Stimulated activated CD4-positive, alpha-beta T cell treated with anti-CD3 and anti-CD28 coated beads, Interleukin-1b, Interleukin-23, amount 100 ng/mL, for 48 hours (primary cell): ENCODE measurements at regions not wholly inside any gene's neighbourhood (a gene's known extent, or its start where the extent isn't known, plus 50 kb on each side); places are given as distances from the start of the nearest gene placed in this dataset.

Experiments used
- DNase-seq: peaks from one replicate; pipeline ENCODE4 v3.0.0-alpha.2; 2020

GRCh38 chr1:5711956-5712645, 280.1 kb downstream of the NPHP4 start:
- no peak for DNase-seq

DNA sequence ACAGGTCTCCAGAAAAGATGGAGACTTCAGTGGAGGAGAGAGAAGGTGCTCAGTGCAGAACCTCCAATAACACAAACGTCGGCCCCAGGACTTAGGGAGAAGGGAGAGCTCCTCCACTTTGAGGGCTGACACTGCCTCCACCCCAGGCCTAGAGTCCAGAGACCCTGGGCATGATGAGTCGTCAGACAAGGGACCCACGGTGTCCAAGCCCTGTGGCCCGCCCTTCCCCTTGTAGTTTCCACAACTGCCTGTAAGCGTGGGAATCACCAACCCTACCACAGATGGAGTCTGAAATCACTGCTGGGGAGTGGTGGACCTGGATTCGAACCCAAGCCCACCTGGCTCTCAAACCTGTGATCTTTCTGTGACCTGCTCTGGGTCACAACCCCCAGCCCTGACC, 281.1 kb downstream of the NPHP4 start:
- DNase-seq: no peak

DNA sequence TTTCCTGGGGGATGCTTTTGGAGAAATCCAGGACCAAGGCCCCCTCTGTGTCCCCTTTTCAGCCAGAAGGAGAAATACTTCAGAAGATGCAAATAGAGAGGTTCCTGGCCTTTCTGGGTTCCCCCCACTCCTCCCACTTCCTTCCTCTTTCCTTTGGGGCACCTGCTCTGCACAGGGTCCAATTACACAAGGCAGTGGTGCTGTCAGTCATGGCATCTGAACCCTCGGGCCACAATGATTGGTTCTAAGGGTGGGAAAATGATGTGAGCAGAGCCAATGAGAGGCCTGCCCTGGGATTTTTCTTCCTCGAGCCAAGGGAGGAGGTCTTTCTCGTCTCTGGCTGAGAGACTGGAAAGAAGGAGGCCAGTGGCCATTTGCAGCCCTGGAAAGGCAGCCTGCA, 282.2 kb downstream of the NPHP4 start:
- no peak for DNase-seq

- no peak for DNase-seq
These were observed 282.7 kb downstream of the NPHP4 start for GRCh38 chr1:5709461-5709975.

DNA sequence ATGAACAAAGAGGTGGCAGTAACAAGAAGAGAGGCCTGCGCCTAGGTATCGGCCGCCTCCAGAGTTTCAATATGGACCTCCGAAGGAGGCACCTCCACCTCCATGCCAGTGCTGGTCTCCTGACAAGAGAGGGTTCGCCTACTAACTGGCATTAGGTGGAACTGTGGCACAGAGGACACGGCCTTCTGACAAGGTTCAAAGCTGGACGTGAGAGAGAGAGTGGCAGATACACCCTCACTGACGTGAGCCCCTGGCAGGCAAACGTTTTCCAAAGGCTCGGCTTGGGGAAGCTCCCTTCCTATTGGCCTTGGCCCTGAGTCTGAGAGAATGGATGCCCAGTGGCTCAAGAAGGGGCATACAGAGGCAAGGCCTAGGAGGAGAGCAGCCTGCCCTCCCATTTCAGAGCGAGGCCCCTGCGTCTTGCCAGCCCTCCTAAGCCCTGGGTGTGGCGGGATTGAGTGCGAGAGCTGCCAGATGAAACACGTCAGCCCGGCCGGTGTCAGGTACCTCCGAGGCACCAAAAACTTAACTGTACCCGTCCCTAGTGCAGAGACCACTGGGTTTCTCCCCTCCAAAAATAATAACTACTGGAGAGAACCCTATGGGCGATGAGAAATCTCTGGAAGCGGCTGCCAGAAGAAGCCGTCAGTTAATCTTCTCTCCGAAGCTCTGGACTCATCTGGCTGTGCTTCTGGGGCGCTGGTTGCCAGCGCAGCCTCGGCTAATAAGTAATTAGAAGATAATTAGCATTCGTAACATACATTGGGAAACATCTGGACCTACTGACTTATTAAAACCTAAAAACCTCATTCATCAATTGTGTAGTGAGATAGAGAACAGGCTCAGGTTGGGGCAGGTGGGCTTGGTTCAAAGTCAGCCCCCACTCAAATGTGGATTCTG, 283.6 kb downstream of the NPHP4 start:
- no peak for DNase-seq

- DNase-seq: no peak
These were observed 284.5 kb downstream of the NPHP4 start for GRCh38 chr1:5707566-5708345.

GRCh38 chr1:5706239-5706638, 286.0 kb downstream of the NPHP4 start:
- no peak for DNase-seq

DNA sequence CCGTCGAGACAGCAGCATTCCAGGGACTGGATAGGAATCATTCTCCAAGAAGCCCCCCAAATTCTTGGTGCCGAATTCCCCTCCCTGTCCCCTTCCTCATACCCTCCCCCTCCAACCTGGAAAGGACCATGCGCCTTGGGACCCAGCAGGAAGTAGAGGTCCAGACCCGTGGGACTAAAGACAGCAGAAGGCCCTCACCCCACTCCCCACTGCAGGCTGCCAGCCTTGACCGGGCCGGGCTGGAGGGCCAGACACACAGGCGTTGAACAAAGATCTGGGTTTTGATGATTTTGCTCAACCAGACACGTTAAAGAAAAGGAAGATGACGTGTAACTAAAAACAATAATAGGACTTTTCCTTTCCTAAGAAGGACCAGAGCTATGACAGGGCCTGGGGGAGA, 286.5 kb downstream of the NPHP4 start:
- DNase-seq: no peak

DNA sequence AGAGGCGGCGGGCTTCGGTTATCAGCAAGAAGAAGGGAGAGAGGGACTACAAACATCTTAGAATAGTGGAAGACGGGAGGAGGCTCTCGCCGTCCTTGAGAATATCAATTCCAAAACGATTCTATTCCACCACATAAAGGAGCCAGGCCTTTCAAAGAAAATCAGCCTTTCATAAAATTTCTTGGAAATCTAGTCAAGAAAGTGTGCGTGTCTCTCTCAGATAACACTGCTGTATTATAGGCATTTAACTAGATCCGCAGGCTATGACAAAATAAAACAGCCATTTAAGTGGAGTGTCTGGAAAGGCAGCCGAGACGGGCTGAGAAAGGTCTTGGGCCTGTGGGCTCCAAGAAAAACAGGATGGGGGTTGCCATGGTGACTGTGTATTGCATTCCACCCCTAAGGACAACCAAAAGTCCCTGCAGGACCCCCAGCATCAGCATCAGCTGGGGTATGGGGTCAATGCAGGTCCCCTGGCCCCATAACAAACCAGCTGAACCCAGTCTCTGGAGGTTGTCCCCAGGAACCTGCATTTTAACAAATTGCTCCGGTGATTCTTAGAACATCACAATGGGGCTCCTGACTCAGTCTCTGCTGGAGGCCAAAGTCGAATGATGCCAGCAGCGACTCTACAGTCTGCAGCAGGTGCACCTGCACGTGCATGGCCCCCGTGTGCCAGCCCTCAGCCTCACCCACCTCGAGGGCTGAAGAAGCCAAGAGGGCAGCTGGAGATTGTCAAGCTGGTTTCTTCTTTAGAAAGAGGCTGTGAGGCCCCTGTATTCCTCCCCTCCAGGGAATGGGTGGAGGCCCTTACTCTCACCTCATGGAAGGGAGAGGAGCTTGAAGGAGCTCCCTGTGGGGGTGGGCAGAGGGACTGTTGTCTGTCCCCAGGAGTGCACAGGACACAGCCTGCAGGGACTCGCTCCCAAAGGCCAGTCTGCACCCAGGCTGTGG, 287.4 kb downstream of the NPHP4 start:
- no peak for DNase-seq

DNA sequence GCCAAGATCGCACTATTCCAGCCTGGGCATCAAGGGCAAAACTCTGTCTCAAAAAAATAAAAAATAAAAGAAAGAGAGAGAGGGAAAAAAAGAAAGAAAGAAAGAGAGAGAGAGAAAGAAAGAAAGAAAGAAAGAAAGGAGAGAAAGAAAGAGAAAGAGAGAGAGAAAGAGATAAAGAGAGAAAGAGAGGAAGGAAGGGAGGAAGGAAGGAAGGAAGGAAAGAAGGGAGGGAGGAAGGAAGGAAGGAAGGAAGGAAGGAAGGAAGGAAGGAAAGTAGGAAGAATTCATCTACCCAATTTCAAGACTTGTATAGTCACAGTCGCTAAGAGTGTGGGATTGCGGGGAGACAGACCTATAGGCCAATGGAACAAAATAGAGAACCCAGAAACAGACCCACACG, 290.6 kb downstream of the NPHP4 start:
- no peak for DNase-seq

DNA sequence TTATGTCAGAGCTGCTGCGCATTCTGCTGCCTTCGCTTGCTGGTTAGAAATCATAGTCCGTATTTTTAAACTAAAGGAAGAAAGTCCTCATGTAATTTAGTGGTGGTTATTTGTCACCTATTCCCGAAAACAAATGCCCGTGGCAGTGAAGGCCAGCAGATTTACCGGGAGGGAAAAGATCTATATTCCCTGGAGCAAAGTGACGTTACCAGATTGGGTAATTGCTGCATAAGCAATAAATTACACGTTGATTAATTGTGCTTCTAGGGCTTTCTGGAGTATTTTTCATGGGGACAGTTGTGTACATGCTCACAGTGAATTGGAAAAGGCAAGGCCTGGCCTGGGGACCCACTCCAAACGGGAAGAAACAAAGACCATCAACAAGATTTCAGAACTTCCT, 298.7 kb downstream of the NPHP4 start:
- no peak for DNase-seq

DNA sequence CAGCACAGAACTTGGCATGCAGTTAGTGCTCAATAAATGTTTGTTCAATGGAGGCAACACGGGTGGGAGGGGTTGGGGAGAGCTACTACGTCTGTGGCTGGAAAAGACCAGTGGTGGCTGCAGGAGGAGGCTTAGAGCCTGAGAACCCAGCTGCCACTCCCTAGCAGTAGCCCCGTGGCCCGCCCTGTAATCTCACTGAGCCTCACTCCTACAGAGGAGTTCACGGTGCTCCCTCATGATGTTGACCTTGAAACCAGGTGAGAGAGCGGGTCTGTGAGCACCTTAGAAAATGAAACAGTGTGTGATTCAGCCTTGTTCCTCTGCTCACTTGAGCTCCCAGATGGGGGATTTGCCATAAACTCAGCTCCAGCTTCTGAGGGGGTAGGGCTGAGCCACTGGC, 299.6 kb downstream of the NPHP4 start:
- DNase-seq: no peak

- no peak for DNase-seq
These were observed 300.3 kb downstream of the NPHP4 start for GRCh38 chr1:5691795-5692509.

- DNase-seq: no peak
These were observed 301.3 kb downstream of the NPHP4 start for GRCh38 chr1:5690898-5691297.

- DNase-seq: no peak
These were observed 301.9 kb downstream of the NPHP4 start for GRCh38 chr1:5690291-5690690.

GRCh38 chr1:5688081-5689077, 303.8 kb downstream of the NPHP4 start:
- DNase-seq: no peak

GRCh38 chr1:5686925-5687706, 305.1 kb downstream of the NPHP4 start:
- DNase-seq: no peak

DNA sequence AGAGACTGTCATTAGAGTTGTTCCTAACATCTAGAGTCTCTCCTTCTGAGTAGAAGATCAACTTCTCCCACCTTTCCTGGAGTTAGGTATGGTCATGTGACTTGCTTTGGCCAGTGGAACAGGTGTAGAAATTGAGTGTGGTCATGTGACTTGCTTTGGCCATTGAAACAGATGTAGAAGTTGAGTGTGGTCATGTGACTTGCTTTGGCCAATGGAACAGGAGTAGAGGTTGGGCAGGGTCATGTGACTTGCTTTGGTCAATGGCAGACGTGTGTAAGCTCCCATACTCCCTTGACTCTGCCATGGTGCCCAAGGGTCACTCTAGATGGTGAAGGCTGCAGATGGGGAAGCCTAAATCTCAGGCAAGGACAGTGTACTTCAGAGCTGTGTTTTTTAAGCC, 306.0 kb downstream of the NPHP4 start:
- DNase-seq: no peak

DNA sequence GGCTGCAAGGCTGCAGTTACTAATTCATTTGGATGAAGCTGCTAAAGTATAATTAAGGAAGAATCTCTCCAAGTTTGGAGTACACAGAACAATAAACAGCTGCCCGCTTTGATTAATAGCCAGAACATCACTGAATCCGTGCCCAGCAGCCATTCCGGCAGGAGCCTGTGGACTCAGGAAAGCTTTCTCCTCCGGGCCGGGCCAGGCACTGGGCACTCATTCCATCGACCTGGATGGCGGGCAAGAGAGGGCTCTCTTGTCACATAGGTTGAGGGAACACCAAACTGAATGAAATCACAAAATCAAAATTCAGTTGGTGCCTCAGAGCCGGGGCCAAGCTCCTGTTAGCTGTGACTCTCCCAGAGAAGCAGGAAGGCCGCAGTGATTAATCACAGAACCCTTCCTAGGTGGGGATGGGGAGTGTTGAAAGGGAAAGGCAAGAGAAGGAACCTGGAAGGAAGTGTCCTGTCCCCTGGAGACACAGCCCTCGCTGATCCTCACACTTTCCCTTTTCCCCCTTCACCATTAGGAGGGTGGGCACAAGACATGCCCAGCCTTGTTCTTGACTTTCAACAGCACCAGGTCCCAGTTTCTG, 306.7 kb downstream of the NPHP4 start:
- no peak for DNase-seq
